ENCODE measurements at regions not wholly inside any gene's neighbourhood (a gene's known extent, or its start where the extent isn't known, plus 50 kb on each side); places are given as distances from the start of the nearest gene placed in this dataset.

DNA sequence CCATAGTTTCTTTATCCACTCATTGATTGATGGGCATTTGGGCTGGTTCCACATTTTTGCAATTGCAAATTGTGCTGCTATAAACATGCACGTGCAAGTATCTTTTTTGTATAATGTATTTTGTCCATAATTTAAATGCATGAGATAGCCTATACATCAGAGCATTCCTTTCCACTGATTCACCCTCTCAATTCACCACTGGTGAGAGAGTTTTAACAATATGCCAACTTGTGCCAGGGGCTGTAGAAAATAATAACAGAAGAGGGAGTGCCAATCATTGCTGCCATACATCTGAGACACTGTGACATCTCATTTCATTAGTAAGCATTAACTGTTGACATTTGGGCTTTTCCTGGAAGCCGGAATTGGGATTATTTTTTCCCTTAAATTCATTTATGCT, 125.1 kb downstream of the RAP2A start:
- no peak overlapping the region for H3K4me3 Mint-ChIP-seq
- POLR2A ChIA-PET = no interaction called here

GRCh38 chr13:97559981-97560380, 126.0 kb downstream of the RAP2A start:
- peaks cover 3% of the 10 kb centered on the region for H3K27me3 Mint-ChIP-seq
- H3K4me3 Mint-ChIP-seq = no peak overlapping the region
- POLR2A ChIA-PET = no interaction called here
- H3K27ac Mint-ChIP-seq = no peak overlapping the region
- DNase-seq (no peak), ATAC-seq (ENCODE audit: low read depth) (no peak)
- TF ChIP-seq, protein P1, sequence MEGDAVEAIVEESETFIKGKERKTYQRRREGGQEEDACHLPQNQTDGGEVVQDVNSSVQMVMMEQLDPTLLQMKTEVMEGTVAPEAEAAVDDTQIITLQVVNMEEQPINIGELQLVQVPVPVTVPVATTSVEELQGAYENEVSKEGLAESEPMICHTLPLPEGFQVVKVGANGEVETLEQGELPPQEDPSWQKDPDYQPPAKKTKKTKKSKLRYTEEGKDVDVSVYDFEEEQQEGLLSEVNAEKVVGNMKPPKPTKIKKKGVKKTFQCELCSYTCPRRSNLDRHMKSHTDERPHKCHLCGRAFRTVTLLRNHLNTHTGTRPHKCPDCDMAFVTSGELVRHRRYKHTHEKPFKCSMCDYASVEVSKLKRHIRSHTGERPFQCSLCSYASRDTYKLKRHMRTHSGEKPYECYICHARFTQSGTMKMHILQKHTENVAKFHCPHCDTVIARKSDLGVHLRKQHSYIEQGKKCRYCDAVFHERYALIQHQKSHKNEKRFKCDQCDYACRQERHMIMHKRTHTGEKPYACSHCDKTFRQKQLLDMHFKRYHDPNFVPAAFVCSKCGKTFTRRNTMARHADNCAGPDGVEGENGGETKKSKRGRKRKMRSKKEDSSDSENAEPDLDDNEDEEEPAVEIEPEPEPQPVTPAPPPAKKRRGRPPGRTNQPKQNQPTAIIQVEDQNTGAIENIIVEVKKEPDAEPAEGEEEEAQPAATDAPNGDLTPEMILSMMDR (IDR thresholded peaks at IDR 0.05) = no peak
- H3K36me3 Mint-ChIP-seq (ENCODE audit: low read depth) = no peaks in the 10 kb centered on the region
- CTCF ChIA-PET = no interaction called here
- H3K4me1 Mint-ChIP-seq = no peaks in the 10 kb centered on the region
- H3K9me3 Mint-ChIP-seq = no peaks in the 10 kb centered on the region
- intact Hi-C loops (cut with micrococcal nuclease) = no loop called here

More for the DNA sequence above, 125.1 kb downstream of the RAP2A start:
- ATAC-seq (ENCODE audit: low read depth) (no peak), DNase-seq (no peak)
- TF ChIP-seq, protein P1 (IDR thresholded peaks at IDR 0.05) = no peak
- H3K4me1 Mint-ChIP-seq = no peaks in the 10 kb centered on the region
- H3K9me3 Mint-ChIP-seq = no peaks in the 10 kb centered on the region
- no peaks in the 10 kb centered on the region for H3K27me3 Mint-ChIP-seq
- H3K27ac Mint-ChIP-seq = no peak overlapping the region
- H3K36me3 Mint-ChIP-seq (ENCODE audit: low read depth) = no peaks in the 10 kb centered on the region
- intact Hi-C loops (cut with micrococcal nuclease) = no loop called here
- CTCF ChIA-PET = no interaction called here

DNA sequence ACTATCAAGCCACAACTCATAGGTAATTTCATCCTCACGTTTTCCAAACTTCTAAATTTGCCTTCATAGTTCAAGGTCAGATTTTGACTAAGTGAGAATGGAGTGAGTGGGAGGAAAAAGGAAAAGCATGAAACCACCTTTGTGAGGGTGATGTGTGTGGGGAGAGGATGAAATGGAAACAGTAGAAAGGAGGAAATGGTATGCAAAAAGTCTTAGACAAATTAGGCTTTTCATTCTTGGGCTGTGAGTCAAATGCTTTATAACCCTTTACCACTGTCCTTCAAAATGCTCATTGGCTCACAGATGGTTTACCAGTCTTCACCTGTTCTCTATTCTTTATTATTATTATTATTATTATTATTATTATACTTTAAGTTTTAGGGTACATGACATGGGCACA, 127.2 kb downstream of the RAP2A start:
- Mint-ChIP-seq H3K27me3 (peaks cover 4% of the 10 kb centered on the region), H3K9me3 (no peaks in the 10 kb centered on the region), H3K4me1 (no peaks in the 10 kb centered on the region), H3K4me3 (no peak overlapping the region), H3K36me3 (ENCODE audit: low read depth) (no peaks in the 10 kb centered on the region), H3K27ac (no peak overlapping the region)
- CTCF ChIA-PET = no interaction called here
- ATAC-seq (ENCODE audit: low read depth) (no peak), DNase-seq (no peak)
- POLR2A ChIA-PET = no interaction called here
- intact Hi-C loops (cut with micrococcal nuclease) = no loop called here
- TF ChIP-seq, protein P1 (IDR thresholded peaks at IDR 0.05) = no peak

GRCh38 chr13:97562962-97563361, 129.0 kb downstream of the RAP2A start:
- Mint-ChIP-seq H3K27ac (no peak overlapping the region), H3K36me3 (ENCODE audit: low read depth) (no peaks in the 10 kb centered on the region), H3K4me3 (no peak overlapping the region), H3K4me1 (no peaks in the 10 kb centered on the region), H3K9me3 (no peaks in the 10 kb centered on the region), H3K27me3 (peaks cover 4% of the 10 kb centered on the region)
- ATAC-seq (ENCODE audit: low read depth) (no peak), DNase-seq (no peak)
- TF ChIP-seq, protein P1 (IDR thresholded peaks at IDR 0.05) = no peak
- intact Hi-C loops (cut with micrococcal nuclease) = no loop called here
- CTCF ChIA-PET = no interaction called here
- POLR2A ChIA-PET = no interaction called here

GRCh38 chr13:97564956-97565355, 131.0 kb downstream of the RAP2A start:
- peaks cover 4% of the 10 kb centered on the region for H3K27me3 Mint-ChIP-seq
- H3K36me3 Mint-ChIP-seq (ENCODE audit: low read depth) = no peaks in the 10 kb centered on the region
- ATAC-seq (ENCODE audit: low read depth) (no peak), DNase-seq (no peak)
- H3K4me3 Mint-ChIP-seq = no peak overlapping the region
- POLR2A ChIA-PET = no interaction called here
- H3K27ac Mint-ChIP-seq = no peak overlapping the region
- TF ChIP-seq, protein P1 (IDR thresholded peaks at IDR 0.05) = no peak
- no peaks in the 10 kb centered on the region for H3K9me3 Mint-ChIP-seq
- no peaks in the 10 kb centered on the region for H3K4me1 Mint-ChIP-seq
- CTCF ChIA-PET = no interaction called here
- intact Hi-C loops (cut with micrococcal nuclease) = no loop called here

All from activated B cell treated with CpG ODN at 0.5 μM for 24 hours (primary cell).